ENCODE measurements at regions not wholly inside any gene's neighbourhood (a gene's known extent, or its start where the extent isn't known, plus 50 kb on each side); places are given as distances from the start of the nearest gene placed in this dataset.

- Histone ChIP-seq H3K9ac (ENCODE audit: low read depth in 1 of 2, low read length in 2 of 2) (no peak overlapping the region), H3K27ac (ENCODE audit: low read depth in 1 of 2, low read length in 2 of 2) (no peak overlapping the region), H3K4me3 (ENCODE audit: low read depth in 1 of 3, low read length in 3 of 3) (no peak overlapping the region), H3K4me1 (ENCODE audit: control insufficient read depth in 4 of 4, insufficient read depth in 4 of 4, low read length in 3 of 4) (peaks cover 0 to 3% (median under 1%) of the 10 kb centered on the region in 4 donors), H3K9me3 (ENCODE audit: control insufficient read depth in 4 of 4, low read length in 3 of 4) (no peaks in the 10 kb centered on the region), H3K27me3 (ENCODE audit: control insufficient read depth in 4 of 4, insufficient read depth in 4 of 4, low read length in 3 of 4) (no peaks in the 10 kb centered on the region), H3K36me3 (ENCODE audit: control insufficient read depth in 4 of 4, insufficient read depth in 3 of 4, low read depth in 1 of 4, low read length in 3 of 4) (no peaks in the 10 kb centered on the region)
- 73% methylated on average over 2 of the region's 2 CpGs for WGBS
- TF ChIP-seq YY1 (IDR thresholded peaks at IDR 0.05): no peak
- TF ChIP-seq FOXA1 (IDR thresholded peaks at IDR 0.05): no peak
- TF ChIP-seq, protein P1, sequence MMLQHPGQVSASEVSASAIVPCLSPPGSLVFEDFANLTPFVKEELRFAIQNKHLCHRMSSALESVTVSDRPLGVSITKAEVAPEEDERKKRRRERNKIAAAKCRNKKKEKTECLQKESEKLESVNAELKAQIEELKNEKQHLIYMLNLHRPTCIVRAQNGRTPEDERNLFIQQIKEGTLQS (IDR thresholded peaks at IDR 0.05): no peak
- TF ChIP-seq TAF1 (conservative IDR thresholded peaks at IDR 0.05): no peak
- DNase-seq (ENCODE audit: low spot score): no peak
These were observed 1298.1 kb downstream of the PCDH9 start for GRCh38 chr13:65932013-65932412.

DNA sequence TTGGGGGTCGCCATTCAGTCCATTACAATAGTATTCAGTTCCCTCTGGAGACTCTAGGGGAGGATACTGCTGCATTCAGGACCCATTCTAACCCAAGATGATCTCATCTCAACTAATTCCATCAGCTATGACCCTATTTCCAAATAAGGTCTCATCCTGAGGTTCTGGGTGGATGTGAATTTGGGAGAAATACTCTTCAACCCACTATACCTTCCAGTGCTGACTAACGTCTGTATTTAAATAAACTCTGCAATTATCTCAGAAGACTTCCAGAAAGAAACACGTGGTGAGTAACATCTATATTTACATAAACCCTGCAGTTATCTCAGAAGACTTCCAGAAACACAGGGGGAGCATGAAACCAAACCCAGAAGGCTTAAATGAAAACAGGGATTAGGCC lies 1300.7 kb downstream of the PCDH9 start:
- H3K9ac ChIP-seq (ENCODE audit: low read depth in 1 of 2, low read length in 2 of 2): no peak overlapping the region
- no peaks in the 10 kb centered on the region for H3K9me3 ChIP-seq (ENCODE audit: control insufficient read depth in 4 of 4, low read length in 3 of 4)
- H3K27ac ChIP-seq (ENCODE audit: low read depth in 1 of 2, low read length in 2 of 2): no peak overlapping the region
- H3K36me3 ChIP-seq (ENCODE audit: control insufficient read depth in 4 of 4, insufficient read depth in 3 of 4, low read depth in 1 of 4, low read length in 3 of 4): no peaks in the 10 kb centered on the region
- WGBS: 60% methylated on average over 3 of the region's 3 CpGs
- H3K4me3 ChIP-seq (ENCODE audit: low read depth in 1 of 3, low read length in 3 of 3): no peak overlapping the region
- no peaks in the 10 kb centered on the region for H3K27me3 ChIP-seq (ENCODE audit: control insufficient read depth in 4 of 4, insufficient read depth in 4 of 4, low read length in 3 of 4)
- no peak for DNase-seq (ENCODE audit: low spot score)
- peaks cover 0 to 6% (median 4%) of the 10 kb centered on the region in 4 donors for H3K4me1 ChIP-seq (ENCODE audit: control insufficient read depth in 4 of 4, insufficient read depth in 4 of 4, low read length in 3 of 4)
- no peak for TF ChIP-seq NR2F2 (IDR thresholded peaks at IDR 0.05)
- TF ChIP-seq TAF1 (conservative IDR thresholded peaks at IDR 0.05): no peak
- TF ChIP-seq JUND (IDR thresholded peaks at IDR 0.05): no peak
- no peak for TF ChIP-seq HNF4A (conservative IDR thresholded peaks at IDR 0.05)
- no peak for TF ChIP-seq FOXA2 (IDR thresholded peaks at IDR 0.05)
- no peak for TF ChIP-seq REST (IDR thresholded peaks at IDR 0.05)
- TF ChIP-seq FOXA1 (IDR thresholded peaks at IDR 0.05): no peak
- TF ChIP-seq, protein P2, sequence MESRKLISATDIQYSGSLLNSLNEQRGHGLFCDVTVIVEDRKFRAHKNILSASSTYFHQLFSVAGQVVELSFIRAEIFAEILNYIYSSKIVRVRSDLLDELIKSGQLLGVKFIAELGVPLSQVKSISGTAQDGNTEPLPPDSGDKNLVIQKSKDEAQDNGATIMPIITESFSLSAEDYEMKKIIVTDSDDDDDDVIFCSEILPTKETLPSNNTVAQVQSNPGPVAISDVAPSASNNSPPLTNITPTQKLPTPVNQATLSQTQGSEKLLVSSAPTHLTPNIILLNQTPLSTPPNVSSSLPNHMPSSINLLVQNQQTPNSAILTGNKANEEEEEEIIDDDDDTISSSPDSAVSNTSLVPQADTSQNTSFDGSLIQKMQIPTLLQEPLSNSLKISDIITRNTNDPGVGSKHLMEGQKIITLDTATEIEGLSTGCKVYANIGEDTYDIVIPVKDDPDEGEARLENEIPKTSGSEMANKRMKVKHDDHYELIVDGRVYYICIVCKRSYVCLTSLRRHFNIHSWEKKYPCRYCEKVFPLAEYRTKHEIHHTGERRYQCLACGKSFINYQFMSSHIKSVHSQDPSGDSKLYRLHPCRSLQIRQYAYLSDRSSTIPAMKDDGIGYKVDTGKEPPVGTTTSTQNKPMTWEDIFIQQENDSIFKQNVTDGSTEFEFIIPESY (IDR thresholded peaks at IDR 0.05): no peak
- TF ChIP-seq, protein P3, sequence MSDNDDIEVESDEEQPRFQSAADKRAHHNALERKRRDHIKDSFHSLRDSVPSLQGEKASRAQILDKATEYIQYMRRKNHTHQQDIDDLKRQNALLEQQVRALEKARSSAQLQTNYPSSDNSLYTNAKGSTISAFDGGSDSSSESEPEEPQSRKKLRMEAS (IDR thresholded peaks at IDR 0.05): no peak
- TF ChIP-seq, protein P1 (IDR thresholded peaks at IDR 0.05): no peak
- no peak for TF ChIP-seq RAD21 (IDR thresholded peaks at IDR 0.05)
- no peak for TF ChIP-seq CTCF (IDR thresholded peaks at IDR 0.05; ENCODE audit: low read depth, low read length, missing input control)
- no peak for TF ChIP-seq RXRA (IDR thresholded peaks at IDR 0.05)
- no peak for TF ChIP-seq GABPA (IDR thresholded peaks at IDR 0.05 in 1 of 2, conservative IDR thresholded peaks at IDR 0.05 in 1 of 2)
- TF ChIP-seq YY1 (IDR thresholded peaks at IDR 0.05): no peak
- no peak for TF ChIP-seq SP1 (IDR thresholded peaks at IDR 0.05)
- TF ChIP-seq HNF4G (IDR thresholded peaks at IDR 0.05): no peak

Data from liver (tissue), 8 donors.